HG02759 (cell line): ENCODE measurements at regions not wholly inside any gene's neighbourhood (a gene's known extent, or its start where the extent isn't known, plus 50 kb on each side); places are given as distances from the start of the nearest gene placed in this dataset.

Experiments
- ATAC-seq: cut with Tn5 transposase; IDR thresholded peaks from one replicate; pipeline ENCODE4 v1.9.1; 2021; ENCODE audit warnings: mild to moderate bottlenecking, moderate library complexity; ENCODE audit not compliant: unreplicated experiment

- ATAC-seq: no peak
Measured at GRCh38 chr14:61847861-61848260, 85.6 kb downstream of the SNAPC1 start.

GRCh38 chr14:61854898-61855297 is 92.7 kb downstream of the SNAPC1 start:
- no peak for ATAC-seq

DNA sequence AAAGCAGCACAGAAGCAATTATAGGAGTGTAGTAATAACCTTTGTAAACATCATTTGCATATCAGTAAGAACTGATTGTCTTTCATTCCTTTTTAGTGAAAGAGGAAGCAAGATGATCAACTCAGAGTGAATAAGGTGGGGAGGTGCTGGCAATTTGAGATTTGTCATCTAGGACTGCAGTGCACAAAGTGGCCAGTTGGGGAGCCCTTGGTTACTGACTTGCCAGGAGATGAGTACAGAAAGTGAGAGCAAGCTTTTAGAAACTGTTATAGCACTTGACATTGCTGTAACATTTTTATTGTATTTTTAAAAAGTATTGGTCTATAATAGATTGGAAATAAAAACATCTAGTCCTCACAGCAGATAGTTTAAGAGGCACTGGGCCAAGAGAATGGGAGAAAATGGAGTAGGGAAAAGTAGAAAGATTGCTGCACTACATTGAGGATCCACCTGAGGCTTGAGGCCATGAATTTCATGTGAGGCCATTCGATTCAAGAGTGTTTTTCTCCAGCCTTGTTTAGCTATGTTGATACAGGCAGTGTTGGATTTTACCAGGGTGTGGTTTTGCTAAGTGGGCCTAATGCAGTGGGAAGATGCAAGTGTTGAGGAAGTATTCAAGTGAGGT is 98.2 kb downstream of the SNAPC1 start:
- ATAC-seq: peak; percentile 96

DNA sequence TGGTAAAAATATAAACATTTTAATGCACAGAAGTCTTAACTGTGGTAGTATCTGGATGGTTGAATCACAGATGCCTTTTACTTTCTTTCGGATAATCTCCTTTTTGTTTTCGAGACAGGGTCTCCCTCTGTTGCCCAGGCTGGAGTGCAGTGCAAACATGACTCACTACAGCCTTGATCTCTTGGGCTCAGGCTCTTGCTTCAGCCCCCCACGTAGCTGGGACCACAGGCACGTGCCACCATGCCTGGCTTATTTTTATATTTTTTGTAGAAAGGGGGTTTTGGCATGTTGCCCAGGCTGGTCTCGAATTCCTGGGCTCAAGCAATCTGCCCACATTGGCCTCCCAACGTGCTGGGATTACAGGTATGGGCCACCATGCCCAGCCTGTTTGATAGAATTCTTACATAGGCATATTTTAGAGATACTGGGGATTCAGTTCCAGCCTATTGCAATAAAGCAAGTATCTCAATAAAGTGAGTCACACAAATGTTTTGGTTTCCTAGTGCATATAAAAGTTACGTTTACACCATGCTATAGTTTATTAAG is 99.2 kb downstream of the SNAPC1 start:
- no peak for ATAC-seq

DNA sequence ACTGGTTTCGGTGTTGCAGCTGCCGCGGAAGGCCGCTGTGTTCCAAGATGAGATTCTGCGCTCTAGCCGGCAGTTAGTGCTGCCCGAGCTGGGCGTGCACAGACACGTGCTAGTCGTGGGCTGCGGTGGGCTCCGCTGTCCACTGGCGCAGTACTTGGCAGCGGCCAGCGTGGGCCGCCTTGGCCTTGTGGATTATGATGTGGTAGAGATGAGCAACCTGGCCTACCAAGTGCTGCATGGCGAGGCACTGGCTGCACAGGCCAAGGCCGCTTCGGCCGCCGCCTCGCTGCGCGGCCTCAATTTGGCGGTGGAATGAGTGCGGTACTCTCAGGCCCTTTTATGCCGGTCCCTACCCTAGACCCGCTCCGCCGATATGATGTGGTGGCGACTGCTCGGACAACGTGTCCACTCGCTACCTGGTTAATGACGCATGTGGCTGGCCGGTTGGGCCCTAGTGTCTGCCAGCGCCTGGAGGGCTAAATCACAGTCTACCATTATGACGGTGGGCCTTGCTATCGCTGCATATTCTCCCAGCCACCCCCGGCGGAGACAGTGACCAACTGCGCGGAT is 102.2 kb downstream of the SNAPC1 start:
- ATAC-seq: no peak

GRCh38 chr14:61866932-61867920 is 105.0 kb downstream of the SNAPC1 start:
- ATAC-seq: peak; percentile 100

GRCh38 chr14:61868846-61869245 is 106.6 kb downstream of the SNAPC1 start:
- ATAC-seq: no peak

- no peak for ATAC-seq
Measured at GRCh38 chr14:61870163-61870562, 107.9 kb downstream of the SNAPC1 start.

DNA sequence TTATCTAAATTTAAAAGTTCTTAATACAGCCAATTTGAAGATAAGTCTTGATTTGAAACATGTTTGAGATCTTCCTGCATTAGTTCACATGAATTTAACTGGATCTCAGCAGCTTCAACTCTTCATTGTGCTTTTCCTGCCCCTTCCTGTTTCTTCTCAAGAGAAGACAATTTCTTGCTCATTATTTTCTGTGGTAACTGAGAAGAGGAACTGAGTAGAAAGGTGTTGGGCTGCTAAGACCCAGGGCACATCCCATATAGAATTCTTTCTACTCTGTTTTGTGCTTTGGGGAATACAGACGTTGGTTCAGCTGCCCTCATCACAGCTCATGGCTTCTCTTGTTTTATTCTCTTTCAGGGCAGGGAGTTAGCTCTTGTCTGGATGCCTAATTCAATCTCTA is 110.2 kb downstream of the SNAPC1 start:
- peak; percentile 96 for ATAC-seq

DNA sequence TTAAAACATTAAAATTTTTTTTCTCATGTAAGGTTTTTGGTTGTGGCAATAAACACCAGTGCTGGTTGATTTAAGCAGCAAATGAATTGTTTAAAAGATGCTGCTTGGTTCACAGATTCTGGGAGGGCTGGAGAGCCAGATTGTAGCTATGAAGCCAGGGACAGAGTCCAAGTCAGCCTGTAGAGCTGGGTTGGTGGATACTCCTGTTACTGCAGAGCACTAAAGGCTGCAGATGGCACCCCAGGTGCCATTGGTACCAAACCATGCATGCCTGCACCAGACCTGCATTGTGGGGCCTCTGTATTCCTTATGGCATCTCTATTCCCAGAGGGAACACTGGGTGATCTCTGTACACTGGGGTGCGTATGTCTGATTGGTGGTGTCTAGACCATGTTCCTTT is 113.3 kb downstream of the SNAPC1 start:
- ATAC-seq: no peak

GRCh38 chr14:61876362-61877034 is 114.3 kb downstream of the SNAPC1 start:
- no peak for ATAC-seq

- ATAC-seq: no peak
Measured at GRCh38 chr14:61877035-61877390, 114.8 kb downstream of the SNAPC1 start.

GRCh38 chr14:61877768-61878167 is 115.5 kb downstream of the SNAPC1 start:
- ATAC-seq: no peak

DNA sequence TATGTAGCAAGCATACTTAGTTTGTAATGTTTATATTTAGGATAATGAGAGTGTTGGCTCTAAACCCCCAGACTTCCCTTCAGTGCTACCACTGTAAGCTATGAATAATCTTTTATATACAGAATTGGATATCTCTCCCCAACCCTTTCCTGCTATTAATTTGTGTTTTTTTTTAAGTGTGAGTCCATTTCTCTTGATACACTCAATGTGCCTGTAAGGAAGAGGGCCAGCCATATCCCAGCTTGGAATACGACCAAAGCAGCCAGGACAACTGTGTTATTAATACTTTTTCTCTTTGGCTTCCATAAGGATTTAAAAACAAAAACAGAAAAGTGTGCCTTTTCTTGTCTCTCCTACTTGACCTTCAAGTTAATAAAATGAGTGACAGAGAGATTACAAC is 116.7 kb downstream of the SNAPC1 start:
- ATAC-seq: no peak

DNA sequence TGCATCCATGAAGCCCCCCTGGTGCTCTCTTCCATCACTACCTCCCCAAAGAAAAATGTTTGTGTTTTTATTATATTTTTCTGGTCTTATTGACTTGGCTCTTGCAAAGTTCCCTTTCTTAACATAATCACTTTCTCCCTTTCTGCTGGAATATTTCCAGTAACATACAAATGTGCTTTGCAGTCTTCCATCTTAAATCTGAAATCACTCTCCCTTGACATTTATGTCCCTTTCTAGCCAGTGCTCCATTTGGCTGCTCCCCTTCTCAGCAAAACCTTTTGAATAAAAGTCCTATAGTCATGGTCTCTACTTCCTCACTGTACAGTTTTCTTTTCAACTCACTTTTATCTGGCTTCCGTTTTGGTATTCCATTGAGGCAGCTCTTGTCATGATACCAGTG is 118.8 kb downstream of the SNAPC1 start:
- ATAC-seq: no peak

- ATAC-seq: no peak
Measured at GRCh38 chr14:61884711-61885110, 122.5 kb downstream of the SNAPC1 start.

- ATAC-seq: no peak
Measured at GRCh38 chr14:61885203-61885961, 123.2 kb downstream of the SNAPC1 start.

DNA sequence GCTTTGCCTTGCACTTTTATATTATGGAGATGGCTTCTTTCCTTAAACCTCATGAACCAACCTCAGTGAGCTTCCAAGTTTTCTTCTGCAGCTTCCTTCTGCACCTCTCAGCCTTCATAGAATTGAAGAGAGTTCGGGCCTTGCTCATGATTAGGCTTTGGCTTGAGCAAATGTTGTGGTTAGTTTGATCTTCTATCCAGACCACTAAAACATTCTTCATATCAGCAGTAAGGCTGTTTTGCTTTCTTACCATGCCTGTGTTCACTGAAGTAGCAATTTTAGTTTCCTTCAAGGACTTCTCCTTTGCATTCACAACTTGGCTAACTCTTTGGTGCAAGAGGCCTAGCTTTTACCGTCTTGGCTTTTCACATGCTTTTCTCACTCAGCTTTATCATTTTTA is 125.4 kb downstream of the SNAPC1 start:
- ATAC-seq: no peak

DNA sequence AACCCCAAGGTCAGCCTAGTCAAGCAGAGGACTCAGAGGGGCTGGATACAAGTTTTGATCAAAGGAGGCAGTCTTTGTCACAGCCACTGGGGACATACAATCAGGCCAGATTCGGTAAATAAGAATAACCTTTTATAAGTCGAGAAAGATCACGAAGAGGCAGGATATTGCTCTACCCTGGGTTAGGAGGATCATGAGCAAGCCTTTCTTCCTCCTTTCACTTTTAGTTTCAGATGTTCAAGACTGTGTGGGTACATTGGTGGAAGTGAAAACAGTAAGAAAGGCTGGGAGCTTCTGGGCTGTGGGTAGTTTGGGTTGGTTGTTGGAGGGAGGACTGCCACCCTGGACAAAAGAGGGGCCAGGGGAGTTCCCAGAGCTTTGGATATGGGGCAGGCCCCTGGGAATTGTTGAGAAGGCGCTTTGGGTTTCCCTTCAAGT is 127.7 kb downstream of the SNAPC1 start:
- ATAC-seq: peak; percentile 97

DNA sequence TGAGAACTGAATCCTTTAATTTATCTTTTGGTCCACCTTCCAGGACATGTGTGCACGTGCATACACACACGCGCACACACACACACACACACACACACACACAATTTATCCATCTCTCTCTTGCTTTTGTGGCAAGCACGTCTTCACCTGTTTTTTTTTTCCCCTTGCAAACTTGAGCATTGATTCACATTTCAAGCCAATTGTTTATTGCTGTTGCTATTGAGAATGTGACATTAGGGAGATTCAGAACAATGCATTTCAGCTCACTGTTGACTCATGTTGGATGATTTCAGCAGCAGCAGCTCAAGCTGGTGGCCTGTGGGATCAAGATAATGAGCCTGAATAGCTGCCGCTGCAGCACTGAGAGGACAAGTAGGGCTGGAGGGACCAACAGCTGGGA is 128.9 kb downstream of the SNAPC1 start:
- ATAC-seq: no peak
